H1 (cell line): ENCODE measurements at regions not wholly inside any gene's neighbourhood (a gene's known extent, or its start where the extent isn't known, plus 50 kb on each side); places are given as distances from the start of the nearest gene placed in this dataset.

Source experiments
- CTCF ChIA-PET: fragments of 300-600 bp; sonication (Branson Sonifier 250); formaldehyde crosslinking; loops from one replicate; lab custom pipeline; 2021; ENCODE audit not compliant: partially characterized antibody; lab: Charles Lee
- POLR2A ChIA-PET: fragments of 300-600 bp; sonication (Branson Sonifier 250); formaldehyde crosslinking; loops from one replicate; lab custom pipeline; 2021; ENCODE audit warnings: inconsistent platforms; ENCODE audit not compliant: partially characterized antibody; lab: Charles Lee
- DNase-seq, 2 experiments: peaks; one replicate each; pipeline versions ENCODE4 v3.0.0 to v3.0.0-alpha.2; 2010 to 2022; ENCODE audit warnings: low spot score in 2 of 2, low read depth in 1 of 2, mixed read lengths in 1 of 2
- FAIRE-seq: peaks from 2 replicates; lab custom pipeline; 2011; peaks lifted over from hg19 to GRCh38; lab: Jason Lieb, UNC
- H2AFZ ChIP-seq: 2 replicates; pipeline ENCODE4 v1.8.1; 2012; ENCODE audit warnings: low read length, inconsistent platforms
- H2AK5ac ChIP-seq: 2 replicates; pipeline ENCODE4 v1.6.1; 2013; ENCODE audit warnings: low read depth, low read length
- H2BK120ac ChIP-seq: replicated peaks from 2 replicates; pipeline ENCODE3; 2013; ENCODE audit warnings: low read depth, low read length, inconsistent platforms
- H2BK12ac ChIP-seq: 2 replicates; pipeline ENCODE4 v1.6.1; 2013; ENCODE audit warnings: low read depth, low read length
- H2BK15ac ChIP-seq: 2 replicates; pipeline ENCODE4 v1.6.1; 2013; ENCODE audit warnings: low read length
- H2BK20ac ChIP-seq: 2 replicates; pipeline ENCODE4 v1.6.1; 2013; ENCODE audit warnings: low read length
- H2BK5ac ChIP-seq: 2 replicates; pipeline ENCODE4 v1.6.1; 2013; ENCODE audit warnings: low read depth, low read length
- H3K14ac ChIP-seq: 2 replicates; pipeline ENCODE4 v1.6.1; 2013; ENCODE audit warnings: inconsistent platforms; ENCODE audit not compliant: insufficient read length
- H3K18ac ChIP-seq: 2 replicates; pipeline ENCODE4 v1.6.1; 2013; ENCODE audit warnings: low read length; ENCODE audit errors: extremely low read depth
- H3K23ac ChIP-seq: 2 replicates; pipeline ENCODE4 v1.6.1; 2013; ENCODE audit warnings: inconsistent platforms; ENCODE audit not compliant: insufficient read length
- H3K23me2 ChIP-seq: 2 replicates; pipeline ENCODE4 v1.6.1; 2013; ENCODE audit warnings: low read depth, low read length
- H3K27ac ChIP-seq: 2 replicates; pipeline ENCODE4 v1.6.1; 2011; ENCODE audit warnings: low read depth, low read length, inconsistent platforms
- H3K27me3 ChIP-seq, 4 experiments: replicated peaks in 1 of 4; 1 replicate in 1 of 4; 2 replicates in 3 of 4; pipeline versions ENCODE4 v1.6.1 to v1.8.1; 2011 to 2013; ENCODE audit warnings: low read length in 3 of 4, mild to moderate bottlenecking in 3 of 4, inconsistent platforms in 2 of 4, mixed read lengths in 2 of 4, moderate library complexity in 1 of 4; ENCODE audit not compliant: control insufficient read depth in 3 of 4, insufficient read depth in 3 of 4; ENCODE audit errors: extremely low read depth in 1 of 4
- H3K36me3 ChIP-seq, 4 experiments: 2 replicates each; pipeline versions ENCODE4 v1.6.1 to v1.8.1; 2011 to 2013; ENCODE audit warnings: mild to moderate bottlenecking in 4 of 4, low read length in 3 of 4, moderate library complexity in 2 of 4, control low read depth in 1 of 4, inconsistent platforms in 1 of 4; ENCODE audit not compliant: insufficient read depth in 4 of 4, control insufficient read depth in 2 of 4
- H3K4ac ChIP-seq: replicated peaks from 2 replicates; pipeline ENCODE3; 2013; ENCODE audit warnings: low read length, low read depth, mixed read lengths, inconsistent platforms; ENCODE audit not compliant: insufficient read length
- H3K4me1 ChIP-seq, 4 experiments: replicated peaks in 1 of 4; 1 replicate in 1 of 4; 2 replicates in 3 of 4; pipeline versions ENCODE4 v1.6.1 to v1.8.1; 2011 to 2013; ENCODE audit warnings: low read length in 3 of 4, inconsistent platforms in 2 of 4, mixed read lengths in 1 of 4; ENCODE audit not compliant: insufficient read depth in 4 of 4, control insufficient read depth in 3 of 4
- H3K4me2 ChIP-seq, 2 experiments: 2 replicates each; pipeline versions ENCODE4 v1.6.1 to v1.8.1; 2011 to 2013; ENCODE audit warnings: low read depth in 2 of 2, low read length in 2 of 2, control low read depth in 1 of 2, inconsistent platforms in 1 of 2, mild to moderate bottlenecking in 1 of 2; ENCODE audit not compliant: insufficient read depth in 1 of 2
- H3K4me3 ChIP-seq, 4 experiments: fragments of 200-600, 300-600 bp in 1 of 4; sonication (generic), shearing (Covaris generic), sonication (Bioruptor Twin) in 1 of 4; 2 replicates each; pipeline versions ENCODE4 v1.5.1 to v1.8.1; 2011 to 2016; ENCODE audit warnings: low read length in 4 of 4, low read depth in 3 of 4, control low read depth in 2 of 4, inconsistent platforms in 2 of 4, mild to moderate bottlenecking in 2 of 4, mixed read lengths in 1 of 4, moderate library complexity in 1 of 4; ENCODE audit not compliant: insufficient read depth in 2 of 4; ENCODE audit errors: extremely low read depth in 1 of 4
- H3K56ac ChIP-seq: replicated peaks from 2 replicates; pipeline ENCODE3; 2013; ENCODE audit warnings: low read depth, mild to moderate bottlenecking, mixed read lengths, low read length, inconsistent platforms; ENCODE audit not compliant: insufficient read length
- H3K79me1 ChIP-seq: 2 replicates; pipeline ENCODE4 v1.6.1; 2013; ENCODE audit warnings: low read depth, low read length, control low read depth
- H3K79me2 ChIP-seq, 2 experiments: 2 replicates each; pipeline versions ENCODE4 v1.6.1 to v1.8.1; 2012 to 2013; ENCODE audit warnings: low read length in 2 of 2, mild to moderate bottlenecking in 2 of 2, inconsistent platforms in 1 of 2; ENCODE audit not compliant: insufficient read depth in 2 of 2, control insufficient read depth in 1 of 2
- H3K9ac ChIP-seq, 4 experiments: replicated peaks in 1 of 4; 1 replicate in 1 of 4; 2 replicates in 3 of 4; pipeline versions ENCODE4 v1.6.1 to v1.8.1; 2011 to 2013; ENCODE audit warnings: low read depth in 3 of 4, low read length in 3 of 4, control low read depth in 2 of 4, mild to moderate bottlenecking in 2 of 4, moderate library complexity in 2 of 4, inconsistent platforms in 1 of 4; ENCODE audit errors: extremely low read depth in 1 of 4
- H3K9me3 ChIP-seq, 2 experiments: 2 replicates each; pipeline versions ENCODE4 v1.6.1 to v1.8.1; 2012 to 2013; ENCODE audit warnings: mild to moderate bottlenecking in 2 of 2, moderate library complexity in 2 of 2, control low read depth in 1 of 2, inconsistent platforms in 1 of 2, low read depth in 1 of 2, low read length in 1 of 2, mixed read lengths in 1 of 2; ENCODE audit not compliant: insufficient read depth in 2 of 2
- H4K20me1 ChIP-seq, 2 experiments: replicated peaks in 1 of 2; 2 replicates each; pipeline versions ENCODE3 to v1.8.1; 2011 to 2013; ENCODE audit warnings: inconsistent platforms in 2 of 2, low read length in 2 of 2, mild to moderate bottlenecking in 1 of 2; ENCODE audit not compliant: insufficient read depth in 2 of 2, control insufficient read depth in 1 of 2
- H4K5ac ChIP-seq: 2 replicates; pipeline ENCODE4 v1.6.1; 2013; ENCODE audit warnings: low read length, low read depth, mixed read lengths, inconsistent platforms; ENCODE audit not compliant: insufficient read length
- H4K8ac ChIP-seq: 2 replicates; pipeline ENCODE4 v1.8.0; 2013; ENCODE audit warnings: mild to moderate bottlenecking, moderate library complexity, low read length, inconsistent platforms; ENCODE audit not compliant: insufficient read depth; ENCODE audit errors: extremely low read depth
- H4K91ac ChIP-seq: replicated peaks from 2 replicates; pipeline ENCODE3; 2013; ENCODE audit warnings: low read length, mixed read lengths, inconsistent platforms; ENCODE audit not compliant: insufficient read length
- BACH1 ChIP-seq: IDR thresholded peaks from 2 replicates; pipeline ENCODE4 v1.6.1; 2012; ENCODE audit warnings: low read length, improper control_type of control experiment
- CBX8 ChIP-seq: fragments of 300-800, 300-1000 bp; sonication (generic); IDR thresholded peaks from 2 replicates; pipeline ENCODE4 v1.7.1; 2016; ENCODE audit warnings: low read depth, low read length, borderline replicate concordance
- CTCF ChIP-seq, 3 experiments: IDR thresholded peaks; 1 replicate in 2 of 3; 2 replicates in 1 of 3; pipeline versions ENCODE4 v1.5.1 to v1.6.1; 2011; ENCODE audit warnings: low read length in 3 of 3, mild to moderate bottlenecking in 3 of 3, inconsistent platforms in 2 of 3, low read depth in 1 of 3, moderate library complexity in 1 of 3; ENCODE audit not compliant: insufficient read depth in 1 of 3; ENCODE audit errors: control extremely low read depth in 1 of 3
- E2F6 ChIP-seq: IDR thresholded peaks from 2 replicates; pipeline ENCODE4 v1.6.1; 2012; ENCODE audit warnings: inconsistent platforms
- GTF2F1 ChIP-seq: IDR thresholded peaks from 2 replicates; pipeline ENCODE4 v1.6.1; 2012; ENCODE audit warnings: low read depth, low read length, improper control_type of control experiment, borderline replicate concordance
- HDAC2 ChIP-seq, 2 experiments: fragments of 300-600 bp in 1 of 2; sonication (generic) in 1 of 2; IDR thresholded peaks; 2 replicates each; pipeline ENCODE4 v1.6.1; 2011 to 2012; ENCODE audit warnings: low read depth in 2 of 2, low read length in 2 of 2, mild to moderate bottlenecking in 2 of 2, moderate library complexity in 2 of 2, borderline replicate concordance in 1 of 2, inconsistent platforms in 1 of 2
- RAD21 ChIP-seq, 2 experiments: IDR thresholded peaks in 1 of 2; conservative IDR thresholded peaks in 1 of 2; 2 replicates each; pipeline ENCODE4 v1.6.1; 2011; ENCODE audit warnings: low read depth in 2 of 2, low read length in 2 of 2, improper control_type of control experiment in 1 of 2, inconsistent platforms in 1 of 2, mild to moderate bottlenecking in 1 of 2, moderate library complexity in 1 of 2
- RFX5 ChIP-seq: IDR thresholded peaks from 2 replicates; pipeline ENCODE4 v1.6.1; 2011; ENCODE audit warnings: low read depth, low read length, improper control_type of control experiment, borderline replicate concordance
- SIRT6 ChIP-seq: IDR thresholded peaks from one replicate; pipeline ENCODE4 v1.7.1; 2012; ENCODE audit warnings: low read length, inconsistent platforms
- SP4 ChIP-seq: IDR thresholded peaks from 2 replicates; pipeline ENCODE4 v1.6.1; 2012; ENCODE audit warnings: low read length, inconsistent platforms

- TF ChIP-seq GTF2F1 (no peak), CTCF (IDR thresholded peaks at IDR 0.05; ENCODE audit: control extremely low read depth in 1 of 3, insufficient read depth in 1 of 3, low read depth in 1 of 3, low read length in 3 of 3) (peak in 1 of 3 experiments; percentile 39; a peak in 1 of 4 replicates), BACH1 (no peak), CBX8 (no peak), SIRT6 (no peak), SP4 (no peak), E2F6 (no peak), RAD21 (IDR thresholded peaks at IDR 0.05 in 1 of 2, conservative IDR thresholded peaks at IDR 0.05 in 1 of 2; ENCODE audit: low read depth in 2 of 2, low read length in 2 of 2) (peak; percentile 30 to 39), RFX5 (no peak), HDAC2 (IDR thresholded peaks at IDR 0.05; ENCODE audit: borderline replicate concordance in 1 of 2, low read depth in 2 of 2, low read length in 2 of 2) (no peak)
- TF ChIP-seq, all 59 proteins: peak for 2
- no peak overlapping the region for H2BK12ac ChIP-seq
- H3K18ac ChIP-seq, result no peak overlapping the region
- no peaks in the 10 kb centered on the region for H3K4me1 ChIP-seq
- no peak overlapping the region for H3K4me2 ChIP-seq
- no peak overlapping the region for H4K8ac ChIP-seq
- no peak overlapping the region for H2AK5ac ChIP-seq
- no peaks in the 10 kb centered on the region for H4K20me1 ChIP-seq
- no peak overlapping the region for H2BK5ac ChIP-seq
- 0 out of 4 replicates have a peak, but pooled peaks cover 0 to 3% of the 10 kb centered on the region in 2 experiments for H3K9me3 ChIP-seq
- no peak for DNase-seq
- no peak overlapping the region for H3K4me3 ChIP-seq
- H3K79me1 ChIP-seq, result no peaks in the 10 kb centered on the region; the same call in 1 of the 2 replicates
- ChIA-PET CTCF (interaction anchor here (0.8 to 1.8 kb wide), 5 partner anchors 9 to 483 kb away, joined by 3 to 4 read pairs (median 3); no protein-coding TSS in a partner anchor), POLR2A (no interaction called here)
- no peak overlapping the region for H3K23ac ChIP-seq
- H2BK120ac ChIP-seq, result no peak overlapping the region
- H2AFZ ChIP-seq, result no peak overlapping the region
- no peak overlapping the region for H4K91ac ChIP-seq
- no peak overlapping the region for H2BK20ac ChIP-seq
- H3K27me3 ChIP-seq, result no peaks in the 10 kb centered on the region
- H3K9ac ChIP-seq, result no peak overlapping the region
- FAIRE-seq, result no peak
- no peak overlapping the region for H4K5ac ChIP-seq
- H3K36me3 ChIP-seq, result no peaks in the 10 kb centered on the region
- no peak overlapping the region for H3K27ac ChIP-seq
- no peak overlapping the region for H3K14ac ChIP-seq
- no peak overlapping the region for H3K56ac ChIP-seq
- H3K4ac ChIP-seq, result no peak overlapping the region
- H3K23me2 ChIP-seq, result no peaks in the 10 kb centered on the region; the same call in 1 of the 2 replicates
- no peak overlapping the region for H2BK15ac ChIP-seq
- no peaks in the 10 kb centered on the region for H3K79me2 ChIP-seq
These were observed 83.9 kb upstream of the AFDN start for GRCh38 chr6:167742719-167743303.
